ACC112 (cell line): ENCODE measurements at regions not wholly inside any gene's neighbourhood (a gene's known extent, or its start where the extent isn't known, plus 50 kb on each side); places are given as distances from the start of the nearest gene placed in this dataset.

Source experiments
- H2AFZ ChIP-seq: fragments of 200-600 bp; sonication (generic); one replicate; pipeline ENCODE4 v1.6.0; 2017; ENCODE audit warnings: antibody characterized with exemption, low read length; ENCODE audit not compliant: unreplicated experiment
- H3K27ac ChIP-seq: fragments of 200-600 bp; sonication (generic); 2 replicates; pipeline ENCODE4 v1.5.1; 2014; ENCODE audit warnings: low read depth, mild to moderate bottlenecking, antibody characterized with exemption, low read length, moderate library complexity
- H3K27me3 ChIP-seq: fragments of 200-600 bp; sonication (generic); 2 replicates; pipeline ENCODE4 v1.6.1; 2014; ENCODE audit warnings: mild to moderate bottlenecking, antibody characterized with exemption, low read length, moderate library complexity, mixed read lengths; ENCODE audit not compliant: insufficient read depth
- H3K36me3 ChIP-seq: fragments of 200-600 bp; sonication (generic); 2 replicates; pipeline ENCODE4 v1.6.1; 2016; ENCODE audit warnings: mild to moderate bottlenecking, antibody characterized with exemption, low read length, moderate library complexity, mixed read lengths; ENCODE audit not compliant: insufficient read depth
- H3K4me1 ChIP-seq: fragments of 200-600 bp; sonication (generic); one replicate; pipeline ENCODE4 v1.6.1; 2016; ENCODE audit warnings: low read length, mixed read lengths; ENCODE audit not compliant: insufficient read depth, unreplicated experiment, control insufficient read depth
- H3K4me3 ChIP-seq: fragments of 200-600 bp; sonication (generic); 2 replicates; pipeline ENCODE4 v1.5.1; 2014; ENCODE audit warnings: mild to moderate bottlenecking, low read depth, low read length
- H3K79me2 ChIP-seq: fragments of 200-600 bp; sonication (generic); one replicate; pipeline ENCODE4 v1.6.0; 2016; ENCODE audit warnings: low read length; ENCODE audit not compliant: control insufficient read depth, unreplicated experiment, insufficient read depth

DNA sequence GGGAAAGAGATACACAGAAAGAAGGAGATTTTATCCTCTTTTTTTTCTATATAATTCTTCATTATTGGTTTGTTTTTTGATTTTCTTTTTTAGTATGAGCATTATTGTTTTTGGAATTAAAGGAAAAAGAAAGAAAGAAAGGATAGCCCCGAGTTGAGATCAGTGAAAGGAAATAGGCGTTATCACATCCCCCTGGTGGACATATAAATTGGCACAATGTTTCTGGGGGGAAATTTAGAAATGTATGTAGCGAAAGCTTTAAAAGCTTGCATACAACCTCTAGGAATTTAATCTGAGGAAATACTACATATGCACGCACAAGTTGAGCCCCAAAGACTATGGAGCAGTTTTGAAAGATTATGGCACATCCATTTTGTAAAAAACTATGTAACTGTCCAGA is 226.3 kb upstream of the LDB2 start:
- H3K36me3 ChIP-seq: no peaks in the 10 kb centered on the region
- H3K4me3 ChIP-seq: no peak overlapping the region
- H3K4me1 ChIP-seq: no peaks in the 10 kb centered on the region
- no peaks in the 10 kb centered on the region for H3K27me3 ChIP-seq
- no peak overlapping the region for H2AFZ ChIP-seq
- no peak overlapping the region for H3K27ac ChIP-seq
- no peaks in the 10 kb centered on the region for H3K79me2 ChIP-seq

DNA sequence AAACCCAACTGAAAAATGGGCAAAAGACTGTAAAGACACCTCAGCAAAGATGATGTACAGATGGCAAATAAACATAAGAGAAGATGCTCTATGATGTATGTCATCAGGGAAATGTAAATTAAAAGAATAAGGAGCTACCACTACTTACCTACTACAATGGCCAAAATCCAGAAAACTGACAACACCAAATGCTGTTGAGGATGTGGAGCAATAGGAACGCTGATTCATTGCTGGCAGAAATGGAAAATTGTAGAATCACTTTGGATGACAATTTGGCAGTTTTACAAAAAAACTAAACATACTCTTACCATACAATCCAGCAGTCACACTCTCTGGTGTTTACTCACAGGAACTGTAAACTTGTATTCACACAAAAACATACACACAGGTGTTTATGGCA is 222.3 kb upstream of the LDB2 start:
- Histone ChIP-seq H3K27me3 (no peaks in the 10 kb centered on the region), H3K4me1 (no peaks in the 10 kb centered on the region), H3K79me2 (no peaks in the 10 kb centered on the region), H3K36me3 (no peaks in the 10 kb centered on the region), H2AFZ (no peak overlapping the region), H3K27ac (no peak overlapping the region), H3K4me3 (no peak overlapping the region)

DNA sequence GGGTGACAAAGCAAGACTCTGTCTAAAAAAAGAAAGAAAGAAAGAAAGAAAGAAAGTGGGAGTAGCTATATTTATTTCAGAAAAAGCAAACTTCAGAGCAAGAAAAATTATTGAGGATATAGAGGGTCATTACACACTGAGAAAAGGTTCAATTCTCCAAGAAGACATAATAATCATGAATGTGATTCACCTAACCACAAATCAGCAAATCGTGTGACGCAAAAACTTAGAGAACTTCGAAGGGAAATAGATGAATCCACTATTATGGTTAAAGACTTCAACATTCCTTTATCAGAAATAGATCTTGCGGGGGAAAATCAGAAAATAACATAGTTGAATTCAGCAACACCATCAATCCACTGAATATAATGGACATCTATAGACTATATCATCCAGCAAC is 219.3 kb upstream of the LDB2 start:
- no peaks in the 10 kb centered on the region for H3K27me3 ChIP-seq
- H3K79me2 ChIP-seq: no peaks in the 10 kb centered on the region
- no peak overlapping the region for H3K27ac ChIP-seq
- H2AFZ ChIP-seq: no peak overlapping the region
- no peaks in the 10 kb centered on the region for H3K4me1 ChIP-seq
- H3K4me3 ChIP-seq: no peak overlapping the region
- H3K36me3 ChIP-seq: no peaks in the 10 kb centered on the region

DNA sequence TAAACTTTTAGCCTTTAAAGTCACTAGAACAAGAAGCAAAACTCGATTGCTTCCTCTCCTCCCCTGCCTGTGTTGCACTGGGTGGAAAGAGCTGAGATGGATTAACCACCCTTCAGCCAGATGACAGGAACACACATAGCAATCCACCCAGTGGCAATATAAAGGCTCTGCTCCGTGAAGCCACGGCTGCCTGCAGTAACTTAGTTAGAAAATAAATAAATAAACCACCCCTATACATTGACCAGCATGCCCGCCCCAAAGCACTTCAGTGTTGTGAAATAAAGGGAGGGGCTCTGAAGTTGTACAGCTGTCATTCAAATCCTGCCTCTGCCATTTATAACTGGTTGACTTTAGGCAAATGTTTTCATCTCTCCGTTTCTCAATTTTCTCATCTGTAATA is 217.1 kb upstream of the LDB2 start:
- Histone ChIP-seq H3K27me3 (no peaks in the 10 kb centered on the region), H2AFZ (no peak overlapping the region), H3K36me3 (no peaks in the 10 kb centered on the region), H3K4me3 (no peak overlapping the region), H3K27ac (no peak overlapping the region), H3K4me1 (no peaks in the 10 kb centered on the region), H3K79me2 (no peaks in the 10 kb centered on the region)

DNA sequence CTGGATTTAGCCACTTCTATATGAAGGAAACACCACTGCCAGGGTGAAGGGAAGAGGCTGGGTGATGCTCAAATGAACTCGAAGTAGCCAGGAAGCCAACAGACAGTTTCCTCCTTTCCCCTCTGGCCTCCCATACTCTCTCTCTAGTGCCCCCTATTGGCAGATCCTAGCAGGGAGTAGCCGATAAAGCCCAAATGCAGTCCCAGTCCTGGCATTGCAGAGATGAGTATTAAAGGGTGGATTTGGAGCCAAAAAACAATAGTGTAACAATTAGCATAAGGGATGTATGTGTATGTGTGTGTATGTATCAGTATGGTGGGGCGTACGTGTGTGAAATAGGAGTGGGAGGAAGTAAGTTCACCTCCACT is 213.8 kb upstream of the LDB2 start:
- H3K79me2 ChIP-seq: no peaks in the 10 kb centered on the region
- no peaks in the 10 kb centered on the region for H3K4me1 ChIP-seq
- no peaks in the 10 kb centered on the region for H3K36me3 ChIP-seq
- no peak overlapping the region for H2AFZ ChIP-seq
- H3K27me3 ChIP-seq: no peaks in the 10 kb centered on the region
- H3K27ac ChIP-seq: no peak overlapping the region
- no peak overlapping the region for H3K4me3 ChIP-seq

DNA sequence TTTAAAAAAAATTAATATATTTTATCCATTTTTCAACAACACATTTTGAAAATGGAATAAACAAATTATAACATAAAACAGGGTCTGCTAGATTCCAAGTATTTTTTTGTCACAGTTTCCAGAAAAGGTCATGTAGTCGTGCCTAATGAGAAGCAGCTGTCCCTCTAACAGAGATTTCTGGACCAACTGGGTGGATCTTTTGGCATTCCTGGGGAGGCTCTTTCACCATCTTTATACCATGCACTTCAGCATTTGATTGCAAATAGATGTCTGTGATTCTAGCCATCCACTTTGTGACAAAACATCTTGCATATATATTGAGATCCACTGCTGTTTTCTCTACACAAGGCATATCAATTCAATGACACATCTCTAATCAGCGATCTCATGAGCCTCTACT is 210.7 kb upstream of the LDB2 start:
- no peak overlapping the region for H2AFZ ChIP-seq
- H3K36me3 ChIP-seq: no peaks in the 10 kb centered on the region
- no peaks in the 10 kb centered on the region for H3K4me1 ChIP-seq
- no peaks in the 10 kb centered on the region for H3K79me2 ChIP-seq
- no peaks in the 10 kb centered on the region for H3K27me3 ChIP-seq
- H3K27ac ChIP-seq: no peak overlapping the region
- H3K4me3 ChIP-seq: no peak overlapping the region

DNA sequence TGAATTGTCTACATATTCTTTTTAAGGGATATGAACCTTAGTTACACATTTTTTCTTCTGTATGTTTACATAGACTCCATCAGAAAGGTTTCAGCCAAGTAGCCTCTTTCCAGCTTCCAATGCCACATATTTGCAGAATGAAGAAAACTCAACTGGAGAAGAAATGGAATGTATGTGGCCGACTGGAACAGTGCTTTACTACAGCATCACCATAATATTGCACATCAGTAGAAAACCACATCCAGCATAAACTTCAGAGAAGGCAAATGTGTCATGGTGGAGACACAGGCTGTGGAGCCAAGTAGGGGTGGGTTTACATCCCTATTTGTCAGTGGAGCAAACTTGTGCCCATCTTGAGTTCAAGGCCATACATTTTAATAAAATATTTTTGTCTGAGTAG is 204.8 kb upstream of the LDB2 start:
- Histone ChIP-seq H3K36me3 (no peaks in the 10 kb centered on the region), H2AFZ (no peak overlapping the region), H3K79me2 (no peaks in the 10 kb centered on the region), H3K27ac (no peak overlapping the region), H3K4me3 (no peak overlapping the region), H3K4me1 (no peaks in the 10 kb centered on the region), H3K27me3 (no peaks in the 10 kb centered on the region)

DNA sequence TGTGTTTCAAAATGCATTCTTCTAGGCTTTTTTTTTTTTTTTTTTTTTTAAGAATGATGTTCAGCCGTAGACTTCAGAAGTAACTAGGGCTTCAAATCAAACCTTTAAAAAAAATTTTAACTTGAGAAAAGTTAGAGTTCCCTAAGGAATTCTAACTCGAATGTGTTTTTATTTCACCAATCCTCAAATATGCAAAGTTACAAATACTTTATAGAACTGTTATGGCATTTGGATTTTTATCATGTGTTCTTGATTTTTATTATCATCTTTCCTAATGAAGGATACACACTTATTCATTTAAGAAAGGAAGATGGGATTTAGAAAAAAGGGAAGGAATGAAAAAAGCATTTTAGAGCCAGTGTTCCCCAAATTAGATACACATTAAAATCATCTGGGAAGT is 200.6 kb upstream of the LDB2 start:
- no peaks in the 10 kb centered on the region for H3K36me3 ChIP-seq
- H2AFZ ChIP-seq: no peak overlapping the region
- no peak overlapping the region for H3K27ac ChIP-seq
- no peaks in the 10 kb centered on the region for H3K27me3 ChIP-seq
- no peaks in the 10 kb centered on the region for H3K4me1 ChIP-seq
- H3K79me2 ChIP-seq: no peaks in the 10 kb centered on the region
- no peak overlapping the region for H3K4me3 ChIP-seq

DNA sequence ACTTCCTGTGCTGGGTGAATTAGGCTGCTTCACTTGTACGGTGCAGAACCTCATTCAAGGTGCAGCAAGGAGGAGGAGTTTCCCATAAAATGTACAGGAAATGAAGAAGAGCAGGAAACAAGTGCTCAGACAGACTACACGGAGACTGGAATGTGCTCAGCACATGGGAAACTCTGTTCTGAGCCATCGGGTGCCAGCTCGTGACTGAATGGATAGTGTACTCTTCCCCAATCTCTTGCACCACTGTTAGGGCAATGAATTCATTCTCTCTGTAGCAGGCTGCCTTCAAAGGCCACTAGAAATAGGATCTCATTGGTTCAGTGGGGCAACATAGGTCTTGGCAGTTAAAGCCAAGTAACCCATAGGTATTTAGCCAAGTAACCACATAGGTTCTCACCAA is 200.0 kb upstream of the LDB2 start:
- Histone ChIP-seq H3K4me1 (no peaks in the 10 kb centered on the region), H3K27ac (no peak overlapping the region)

DNA sequence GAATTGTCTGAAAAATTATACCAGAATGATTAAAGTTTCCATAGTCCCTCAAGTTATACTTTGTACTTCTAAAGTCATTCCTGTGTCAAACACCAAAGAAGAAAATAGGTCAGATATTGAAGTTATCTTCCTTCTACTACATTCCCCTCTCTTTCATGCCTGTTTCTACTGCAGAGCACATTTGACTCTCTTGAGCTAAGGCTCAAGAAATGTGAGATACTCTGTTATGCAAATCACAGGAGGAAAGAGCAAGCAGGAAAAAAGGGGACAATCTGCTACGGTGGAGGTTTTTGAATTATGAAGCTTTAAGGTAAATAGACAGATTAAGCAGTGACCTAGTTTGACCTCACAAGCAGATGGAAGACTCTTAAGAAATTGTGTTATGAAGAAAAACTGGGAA is 198.9 kb upstream of the LDB2 start:
- Histone ChIP-seq H3K79me2 (no peaks in the 10 kb centered on the region), H3K27ac (no peak overlapping the region), H3K4me1 (no peaks in the 10 kb centered on the region), H3K27me3 (no peaks in the 10 kb centered on the region), H3K4me3 (no peak overlapping the region), H3K36me3 (no peaks in the 10 kb centered on the region), H2AFZ (no peak overlapping the region)

More for the DNA sequence above, 200.0 kb upstream of the LDB2 start:
- no peak overlapping the region for H3K4me3 ChIP-seq
- H3K79me2 ChIP-seq: no peaks in the 10 kb centered on the region
- no peaks in the 10 kb centered on the region for H3K36me3 ChIP-seq
- no peaks in the 10 kb centered on the region for H3K27me3 ChIP-seq
- no peak overlapping the region for H2AFZ ChIP-seq

DNA sequence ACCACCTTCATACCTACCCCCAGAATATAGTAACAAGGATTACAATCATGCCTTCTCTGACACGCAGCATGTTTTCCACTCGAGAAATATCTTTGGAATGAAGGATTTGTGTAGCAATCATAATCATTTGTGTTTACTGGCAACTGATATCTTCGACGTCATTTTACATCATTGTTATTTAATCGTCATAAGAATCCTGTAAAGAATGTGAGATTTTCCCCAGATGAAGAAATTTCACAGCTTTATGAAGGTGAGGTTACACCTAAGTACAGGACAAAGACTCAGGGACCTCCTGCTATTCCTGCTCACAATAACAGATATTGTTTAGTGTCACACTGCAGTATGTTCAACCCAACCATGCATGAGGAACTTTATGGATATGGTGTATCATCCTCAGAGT is 198.2 kb upstream of the LDB2 start:
- no peaks in the 10 kb centered on the region for H3K4me1 ChIP-seq
- no peaks in the 10 kb centered on the region for H3K79me2 ChIP-seq
- no peak overlapping the region for H2AFZ ChIP-seq
- H3K36me3 ChIP-seq: no peaks in the 10 kb centered on the region
- H3K27me3 ChIP-seq: no peaks in the 10 kb centered on the region
- no peak overlapping the region for H3K27ac ChIP-seq
- H3K4me3 ChIP-seq: no peak overlapping the region

DNA sequence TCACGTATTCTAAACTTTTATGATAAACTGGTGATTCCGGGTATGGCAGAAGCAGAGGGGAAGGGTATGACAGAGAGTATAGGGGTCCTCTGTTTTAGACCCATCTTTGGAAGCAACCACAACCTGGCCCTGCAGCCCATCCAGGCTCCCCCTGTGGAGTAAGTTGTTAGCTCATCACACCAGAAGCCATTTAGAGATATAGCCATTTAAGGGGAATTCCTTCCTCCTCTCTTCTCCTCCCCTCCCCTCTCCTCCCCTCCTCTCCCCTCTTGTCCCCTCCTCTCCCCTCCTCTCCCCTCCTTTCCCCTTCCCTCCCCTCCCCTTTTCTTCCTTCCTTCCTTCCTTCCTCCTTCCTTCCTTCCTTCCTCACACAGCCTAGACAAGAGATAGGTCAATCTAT is 197.3 kb upstream of the LDB2 start:
- no peaks in the 10 kb centered on the region for H3K36me3 ChIP-seq
- H3K27me3 ChIP-seq: no peaks in the 10 kb centered on the region
- H3K27ac ChIP-seq: no peak overlapping the region
- H3K4me3 ChIP-seq: no peak overlapping the region
- no peaks in the 10 kb centered on the region for H3K4me1 ChIP-seq
- no peak overlapping the region for H2AFZ ChIP-seq
- H3K79me2 ChIP-seq: no peaks in the 10 kb centered on the region
